ENCODE measurements at regions not wholly inside any gene's neighbourhood (a gene's known extent, or its start where the extent isn't known, plus 50 kb on each side); places are given as distances from the start of the nearest gene placed in this dataset.

DNA sequence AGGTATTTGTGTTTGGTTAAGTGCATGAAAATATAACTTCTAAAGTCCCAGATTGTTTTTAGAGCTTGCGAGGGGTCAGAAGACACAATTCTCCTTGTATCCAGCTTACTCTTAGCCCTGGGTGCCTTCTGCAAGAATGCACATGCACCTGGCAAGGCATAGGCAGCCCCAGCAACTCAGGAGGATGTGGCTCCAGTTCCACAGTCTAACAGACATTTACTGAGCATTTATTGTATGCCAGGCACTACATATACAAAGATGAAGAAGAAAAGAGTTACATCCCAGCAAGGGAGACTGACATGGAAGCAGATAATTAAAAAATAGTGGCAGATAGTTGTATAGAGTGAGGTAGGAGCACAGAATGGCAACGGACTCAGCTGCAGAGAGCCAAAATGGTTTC is 101.1 kb upstream of the FRY start:
- ATAC-seq (ENCODE audit: low read depth), result no peak
- no peak overlapping the region for H2AFZ ChIP-seq (replicated peaks; ENCODE audit: low read length, poor library complexity)

More for the DNA sequence above, 101.1 kb upstream of the FRY start:
- H3K4me1 ChIP-seq (ENCODE audit: control insufficient read depth, insufficient read depth, low read length), result peaks cover 2% of the 10 kb centered on the region; the same call in 1 of the 2 replicates
- BruUV-seq (replicated peaks), result no TSS peak
- H3K18ac ChIP-seq (ENCODE audit: low read depth, low read length), result no peak overlapping the region; the same call in none of the 2 replicates
- H3K56ac ChIP-seq (ENCODE audit: extremely low read depth, insufficient read depth, low read length), result no peak overlapping the region
- H3K9me1 ChIP-seq (ENCODE audit: insufficient read depth, low read length), result peaks cover 5% of the 10 kb centered on the region
- intact Hi-C loops (cut with micrococcal nuclease), result no loop called here
- in situ Hi-C loops (cut with MboI; ENCODE audit: low sequenced_read_pairs), result no loop called here
- H3K79me1 ChIP-seq (ENCODE audit: low read depth in 1 of 2, low read length in 2 of 2), result no peaks in the 10 kb centered on the region
- no peaks in the 10 kb centered on the region for H4K20me1 ChIP-seq (ENCODE audit: insufficient read depth, low read length)
- dilution Hi-C loops (cut with HindIII; ENCODE audit: low sequenced_read_pairs, unreplicated experiment), result no loop called here
- no peak overlapping the region for H2BK5ac ChIP-seq (ENCODE audit: low read depth, low read length, poor library complexity, severe bottlenecking)
- ChIA-PET POLR2A (ENCODE audit: unreplicated experiment) (interaction anchor here (0.6 kb wide), 1 partner anchor 1750 kb away, joined by 5 read pairs; no protein-coding TSS in a partner anchor), CTCF (interaction anchor here (0.6 kb wide), 1 partner anchor 607 kb away, joined by 3 read pairs; no protein-coding TSS in a partner anchor)
- H2BK20ac ChIP-seq (ENCODE audit: low read depth, low read length), result no peak overlapping the region
- no peak overlapping the region for H4K8ac ChIP-seq (ENCODE audit: low read depth in 2 of 2, low read length in 2 of 2)
- H3K4ac ChIP-seq (ENCODE audit: low read depth, low read length), result peak overlapping the region; percentile 3; the same call in 1 of the 2 replicates
- no peak for DNase-seq
- H3K4me2 ChIP-seq (ENCODE audit: low read depth, low read length), result no peak overlapping the region
- H2AK5ac ChIP-seq (ENCODE audit: low read depth, low read length), result no peak overlapping the region
- no peak overlapping the region for H4K91ac ChIP-seq (ENCODE audit: insufficient read depth, low read depth, low read length)
- no peak overlapping the region for H3K23ac ChIP-seq (ENCODE audit: low read depth, low read length)
- no peaks in the 10 kb centered on the region; the same call in 1 of the 2 replicates for H3K27me3 ChIP-seq (ENCODE audit: control insufficient read depth, insufficient read depth, low read length)
- no peaks in the 10 kb centered on the region for H3K9me3 ChIP-seq (ENCODE audit: control insufficient read depth, insufficient read depth, low read length)
- 71% methylated on average over 1 of the region's 2 CpGs; no CpG with 5 or more reads in 1 of the 2 experiments for WGBS, 2 experiments (ENCODE audit: extremely low coverage in 2 of 2, insufficient read length in 1 of 2)
- TF ChIP-seq CTCF (conservative IDR thresholded peaks at IDR 0.05; ENCODE audit: low read depth, low read length), result no peak
- TF ChIP-seq CHD1 (IDR thresholded peaks at IDR 0.05; ENCODE audit: low read depth, low read length), result no peak
- no peak for TF ChIP-seq RFX5 (IDR thresholded peaks at IDR 0.05; ENCODE audit: low read depth, low read length)
- no peak for TF ChIP-seq RCOR1 (IDR thresholded peaks at IDR 0.05; ENCODE audit: insufficient replicate concordance, low read length)
- TF ChIP-seq BHLHE40 (IDR thresholded peaks at IDR 0.05; ENCODE audit: low read depth, low read length), result no peak
- TF ChIP-seq, protein P1, sequence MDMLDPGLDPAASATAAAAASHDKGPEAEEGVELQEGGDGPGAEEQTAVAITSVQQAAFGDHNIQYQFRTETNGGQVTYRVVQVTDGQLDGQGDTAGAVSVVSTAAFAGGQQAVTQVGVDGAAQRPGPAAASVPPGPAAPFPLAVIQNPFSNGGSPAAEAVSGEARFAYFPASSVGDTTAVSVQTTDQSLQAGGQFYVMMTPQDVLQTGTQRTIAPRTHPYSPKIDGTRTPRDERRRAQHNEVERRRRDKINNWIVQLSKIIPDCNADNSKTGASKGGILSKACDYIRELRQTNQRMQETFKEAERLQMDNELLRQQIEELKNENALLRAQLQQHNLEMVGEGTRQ (IDR thresholded peaks at IDR 0.05; ENCODE audit: low read depth, low read length), result no peak
- TF ChIP-seq RAD21 (IDR thresholded peaks at IDR 0.05; ENCODE audit: low read length), result no peak
- TF ChIP-seq POLR2A (IDR thresholded peaks at IDR 0.05; ENCODE audit: low read depth, low read length), result no peak
- no peak for TF ChIP-seq NFE2L2 (IDR thresholded peaks at IDR 0.05; ENCODE audit: low read depth, low read length)
- TF ChIP-seq MAZ (IDR thresholded peaks at IDR 0.05; ENCODE audit: borderline replicate concordance, low read depth, low read length), result no peak
- TF ChIP-seq SMC3 (IDR thresholded peaks at IDR 0.05; ENCODE audit: low read depth, low read length), result no peak
- no peak for TF ChIP-seq CEBPB (IDR thresholded peaks at IDR 0.05; ENCODE audit: low read depth, low read length)
- TF ChIP-seq MXI1 (IDR thresholded peaks at IDR 0.05; ENCODE audit: borderline replicate concordance, low read depth, low read length), result no peak
- no peak for TF ChIP-seq FOS (IDR thresholded peaks at IDR 0.05; ENCODE audit: low read depth, low read length)
- TF ChIP-seq ELK1 (IDR thresholded peaks at IDR 0.05; ENCODE audit: borderline replicate concordance, low read depth, low read length), result no peak
- TF ChIP-seq MAFK (IDR thresholded peaks at IDR 0.05; ENCODE audit: low read depth, low read length), result no peak
- H3K36me3 ChIP-seq (ENCODE audit: control insufficient read depth, insufficient read depth, low read length), result no peaks in the 10 kb centered on the region
- H3K9ac ChIP-seq (ENCODE audit: low read depth, low read length), result no peak overlapping the region
- no peak overlapping the region for H3K14ac ChIP-seq (replicated peaks; ENCODE audit: low read depth, low read length)
- no peak overlapping the region for H2BK120ac ChIP-seq (ENCODE audit: low read depth, low read length)
- no peak overlapping the region for H3K4me3 ChIP-seq (ENCODE audit: insufficient read depth, low read depth, low read length)
- H4K5ac ChIP-seq (ENCODE audit: low read depth, low read length), result no peak overlapping the region
- no peak overlapping the region for H3K27ac ChIP-seq (ENCODE audit: insufficient read depth, low read length)
- H2AK9ac ChIP-seq (replicated peaks; ENCODE audit: low read depth, low read length, poor library complexity), result no peak overlapping the region
- H2BK15ac ChIP-seq (ENCODE audit: low read depth, low read length), result no peak overlapping the region
